Fibroblast of skin of back (primary cell): ENCODE measurements at regions not wholly inside any gene's neighbourhood (a gene's known extent, or its start where the extent isn't known, plus 50 kb on each side); places are given as distances from the start of the nearest gene placed in this dataset.

ENCODE experiments used
- DNase-seq: peaks from one replicate; pipeline ENCODE4 v3.0.0-alpha.2; 2013

GRCh38 chr3:170728181-170728580 lies 141.8 kb downstream of the RPL22L1 start:
- no peak for DNase-seq

- DNase-seq, result no peak
These were observed 141.9 kb upstream of the SLC7A14 start for GRCh38 chr3:170727754-170728153.

GRCh38 chr3:170726976-170727661 lies 141.2 kb upstream of the SLC7A14 start:
- peak; percentile 94 for DNase-seq

GRCh38 chr3:170725285-170725731 lies 139.4 kb upstream of the SLC7A14 start:
- DNase-seq, result no peak

GRCh38 chr3:170724599-170725280 lies 138.9 kb upstream of the SLC7A14 start:
- DNase-seq, result peak; percentile 92

- no peak for DNase-seq
These were observed 137.4 kb upstream of the SLC7A14 start for GRCh38 chr3:170723241-170723640.

GRCh38 chr3:170721563-170721962 lies 135.7 kb upstream of the SLC7A14 start:
- no peak for DNase-seq

- no peak for DNase-seq
These were observed 133.4 kb upstream of the SLC7A14 start for GRCh38 chr3:170719300-170719699.

- no peak for DNase-seq
These were observed 133.0 kb upstream of the SLC7A14 start for GRCh38 chr3:170718848-170719247.

- DNase-seq, result no peak
These were observed 131.8 kb upstream of the SLC7A14 start for GRCh38 chr3:170717410-170718402.

- peak; percentile 59 for DNase-seq
These were observed 130.4 kb upstream of the SLC7A14 start for GRCh38 chr3:170716172-170716805.

- peak; percentile 89 for DNase-seq
These were observed 129.0 kb upstream of the SLC7A14 start for GRCh38 chr3:170714562-170715535.

GRCh38 chr3:170714122-170714521 lies 128.2 kb upstream of the SLC7A14 start:
- DNase-seq, result peak; percentile 86

GRCh38 chr3:170713653-170714052 lies 127.8 kb upstream of the SLC7A14 start:
- no peak for DNase-seq

- DNase-seq, result no peak
These were observed 126.9 kb upstream of the SLC7A14 start for GRCh38 chr3:170712798-170713197.

GRCh38 chr3:170712336-170712735 lies 126.5 kb upstream of the SLC7A14 start:
- no peak for DNase-seq

- DNase-seq, result no peak
These were observed 125.9 kb upstream of the SLC7A14 start for GRCh38 chr3:170711786-170712185.

GRCh38 chr3:170709046-170709445 lies 123.2 kb upstream of the SLC7A14 start:
- DNase-seq, result peak; percentile 74

GRCh38 chr3:170707899-170708298 lies 122.0 kb upstream of the SLC7A14 start:
- DNase-seq, result no peak

- no peak for DNase-seq
These were observed 119.3 kb upstream of the SLC7A14 start for GRCh38 chr3:170705131-170705530.

- peak; percentile 92 for DNase-seq
These were observed 117.3 kb upstream of the SLC7A14 start for GRCh38 chr3:170703121-170703588.
